GM18520 (cell line): ENCODE measurements at regions not wholly inside any gene's neighbourhood (a gene's known extent, or its start where the extent isn't known, plus 50 kb on each side); places are given as distances from the start of the nearest gene placed in this dataset.

Source experiments
- ATAC-seq: cut with Tn5 transposase; IDR thresholded peaks from one replicate; pipeline ENCODE4 v1.9.1; 2021; ENCODE audit not compliant: unreplicated experiment

DNA sequence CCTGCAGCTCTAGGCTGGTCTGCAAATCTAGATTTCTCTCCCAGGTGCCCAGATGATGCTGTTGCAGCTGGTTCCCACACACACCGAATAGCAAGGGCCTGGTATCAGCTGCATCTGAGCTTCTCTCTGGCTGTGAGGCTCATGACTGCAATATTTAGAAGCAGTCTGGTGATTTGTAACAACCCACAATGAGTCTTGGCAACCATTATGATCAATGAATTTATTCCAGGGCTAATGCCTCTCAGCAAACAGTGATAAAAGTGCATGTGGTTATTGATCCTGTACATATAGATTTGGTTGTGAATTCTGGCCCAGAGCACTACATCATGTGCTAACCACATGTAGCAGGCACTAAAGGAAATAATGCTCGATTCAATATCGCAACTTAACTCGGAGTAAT, 114.3 kb downstream of the ASCL4 start:
- no peak for ATAC-seq

DNA sequence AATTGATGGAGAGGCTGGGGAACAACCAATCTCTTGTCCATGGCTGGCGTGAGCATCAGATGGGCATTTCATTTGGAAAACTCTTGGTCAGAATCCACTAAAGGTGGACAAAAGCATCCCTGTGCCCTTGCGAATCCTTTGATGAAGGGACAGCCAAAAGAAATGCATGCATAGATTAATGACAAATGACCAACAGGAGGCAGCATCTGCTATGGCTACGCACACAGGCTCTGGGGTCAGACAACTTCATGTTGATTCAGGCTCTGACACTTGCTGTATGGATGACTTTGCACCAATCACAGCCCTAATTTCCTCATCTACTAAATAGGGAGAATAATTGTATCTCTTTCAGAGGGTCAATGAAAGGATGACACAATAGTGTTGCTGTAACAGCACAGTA, 117.5 kb downstream of the ASCL4 start:
- no peak for ATAC-seq

DNA sequence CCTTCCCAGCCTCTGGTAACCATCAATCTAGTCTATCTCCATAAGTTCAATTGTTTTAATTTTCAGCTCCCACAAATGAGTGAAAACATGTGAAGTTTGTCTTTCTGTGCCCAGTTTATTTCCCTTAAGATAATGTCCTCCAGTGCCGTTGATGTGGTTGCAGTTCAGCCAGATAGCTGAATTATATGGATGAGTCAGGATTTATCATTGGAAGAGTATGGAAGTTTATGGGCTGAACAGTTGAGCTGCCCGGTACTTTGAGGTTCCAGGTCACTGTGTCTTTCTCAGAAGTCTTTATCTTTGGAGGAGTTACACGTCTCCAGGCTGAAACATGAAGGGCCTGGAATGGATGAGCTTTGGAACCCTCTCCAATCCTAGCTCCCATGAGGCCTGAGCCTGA, 120.1 kb downstream of the ASCL4 start:
- no peak for ATAC-seq

DNA sequence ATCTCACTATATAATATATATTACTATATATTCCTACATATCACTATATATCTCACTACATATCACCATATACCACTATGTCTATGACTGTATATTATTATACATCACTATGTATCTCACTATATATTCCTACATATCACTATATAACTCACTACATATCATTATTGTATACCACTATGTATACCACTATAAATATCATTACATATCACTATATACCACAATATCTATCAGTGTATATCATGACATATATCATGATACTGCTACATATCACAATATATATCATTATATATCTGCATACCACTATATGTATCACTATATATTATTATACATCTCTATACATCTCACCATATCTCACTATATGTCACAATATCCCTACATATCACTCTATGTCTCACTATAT, 121.5 kb downstream of the ASCL4 start:
- no peak for ATAC-seq

DNA sequence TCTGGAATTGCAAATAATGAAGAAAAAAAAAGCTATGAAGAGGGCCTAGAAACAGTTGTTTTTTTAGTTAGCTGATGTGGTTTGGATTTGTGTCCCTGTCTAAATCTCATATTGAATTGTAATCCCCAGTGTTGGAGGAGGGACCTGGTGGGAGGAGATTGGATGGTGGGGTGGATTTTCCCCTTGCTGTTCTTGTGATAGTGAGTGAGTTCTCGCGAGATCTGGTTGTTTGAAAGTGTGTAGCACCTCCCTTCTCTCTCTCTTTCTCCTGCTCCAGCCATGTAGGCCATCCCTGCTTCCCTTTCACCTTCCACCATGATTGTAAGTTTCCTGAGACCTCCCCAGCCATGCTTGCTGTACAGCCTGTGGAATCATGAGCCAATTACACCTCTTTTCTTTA, 126.1 kb downstream of the ASCL4 start:
- ATAC-seq, result no peak

DNA sequence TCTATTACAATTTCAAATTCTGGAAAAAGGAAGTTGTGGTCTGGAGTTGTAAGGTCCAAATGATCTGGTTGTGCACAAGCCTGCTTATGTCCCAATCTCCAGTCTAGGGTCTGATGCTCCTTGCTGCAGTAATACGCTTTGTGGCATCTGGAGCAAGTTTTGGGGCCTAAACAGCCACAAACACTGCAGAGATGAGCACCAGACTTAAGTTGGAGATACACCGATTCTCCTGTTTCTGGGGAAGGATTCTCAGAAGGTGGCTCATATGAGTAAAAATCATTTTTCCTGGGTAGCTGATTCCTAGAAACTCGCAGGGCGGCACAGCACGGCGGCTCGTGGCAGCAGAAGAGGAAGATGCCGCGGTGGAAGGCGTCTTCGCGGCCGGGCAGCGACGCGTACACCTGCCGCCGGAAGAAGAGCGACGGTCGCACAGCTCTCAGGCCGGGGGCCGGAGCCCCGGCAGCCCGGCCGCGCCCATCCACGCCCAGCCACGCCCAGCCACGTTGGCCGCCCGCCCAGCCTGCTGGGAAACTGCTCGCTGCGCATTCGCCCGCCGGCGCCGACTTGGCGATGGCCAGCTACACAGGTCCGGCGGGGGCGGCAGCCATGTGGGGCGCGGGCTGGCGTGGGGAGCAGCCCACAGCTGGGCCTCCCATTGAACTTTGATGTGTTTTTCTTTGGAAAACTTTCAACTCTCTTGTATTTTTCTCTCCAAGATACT, 129.0 kb downstream of the ASCL4 start:
- peak; percentile 65 for ATAC-seq

DNA sequence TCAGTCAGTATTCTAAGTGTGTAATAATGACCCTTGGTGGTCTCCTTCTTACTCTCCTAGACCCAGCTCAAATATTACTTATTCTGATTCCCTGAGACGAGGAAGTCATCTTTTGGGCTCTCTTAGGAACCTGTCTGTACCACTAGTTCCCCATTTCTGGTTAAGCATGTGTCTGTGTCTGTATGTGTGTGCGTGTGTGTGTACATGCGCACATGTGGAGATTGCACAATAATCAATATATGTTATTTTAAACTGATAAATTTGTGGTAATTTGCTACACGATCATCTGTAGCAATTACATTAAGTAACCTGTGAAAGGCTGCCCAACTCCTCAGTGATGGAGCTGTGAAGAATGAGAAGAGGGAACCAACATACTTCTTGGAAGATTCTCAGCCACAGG, 132.2 kb downstream of the ASCL4 start:
- no peak for ATAC-seq

DNA sequence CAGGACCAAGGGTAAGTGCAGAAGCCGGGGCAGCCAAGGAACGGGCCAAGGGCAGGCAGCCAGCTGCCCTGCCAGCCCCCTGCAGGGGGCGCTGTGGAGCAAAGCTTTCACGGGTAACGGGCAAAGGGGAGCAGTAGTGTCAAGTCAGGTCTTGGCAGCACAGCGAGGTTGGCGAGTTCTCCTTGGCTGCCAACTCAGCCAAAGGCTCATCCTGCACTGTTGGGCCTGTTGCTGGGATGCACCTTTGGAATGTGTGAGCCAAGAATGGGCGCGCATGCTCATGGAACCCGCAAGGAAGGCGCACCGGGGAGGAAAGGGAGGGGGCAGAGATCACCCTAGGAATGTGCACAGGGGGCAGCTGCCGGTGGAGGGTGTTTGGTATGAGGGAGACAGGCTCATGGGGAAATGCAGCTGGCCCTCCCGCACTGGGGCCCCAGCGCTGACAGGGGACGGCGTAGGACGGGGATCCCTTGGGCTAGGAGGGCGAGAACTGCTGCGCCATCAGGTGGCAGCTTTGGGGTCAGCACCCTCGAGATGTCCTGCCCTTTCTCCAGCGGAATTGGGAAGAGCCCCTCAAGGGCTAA, 138.0 kb downstream of the ASCL4 start:
- ATAC-seq, result no peak

DNA sequence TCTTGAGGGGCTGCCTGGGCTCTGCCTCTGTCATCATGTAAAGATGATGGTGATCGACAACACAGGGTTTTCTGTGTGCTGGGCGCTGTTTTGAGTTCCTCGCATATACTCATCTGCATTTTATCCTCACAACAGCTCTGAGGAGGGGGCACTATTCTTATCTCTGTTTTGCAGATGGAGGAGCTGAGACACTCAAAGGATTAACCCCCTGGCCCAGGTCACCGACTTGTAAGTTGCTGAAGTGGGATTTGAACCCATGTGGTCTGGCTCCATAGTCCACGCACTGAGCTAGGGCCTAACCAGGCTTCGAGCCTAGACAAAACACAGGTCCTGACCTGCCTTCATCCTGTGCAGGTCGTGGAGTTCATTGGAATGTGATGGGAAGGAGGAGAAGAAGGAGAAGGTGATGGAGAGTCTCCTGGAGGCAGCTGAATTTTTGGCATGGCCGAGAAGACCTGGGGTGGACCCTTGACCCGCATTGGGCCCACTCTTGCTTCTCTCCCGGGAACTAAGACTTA, 140.0 kb downstream of the ASCL4 start:
- ATAC-seq, result no peak

DNA sequence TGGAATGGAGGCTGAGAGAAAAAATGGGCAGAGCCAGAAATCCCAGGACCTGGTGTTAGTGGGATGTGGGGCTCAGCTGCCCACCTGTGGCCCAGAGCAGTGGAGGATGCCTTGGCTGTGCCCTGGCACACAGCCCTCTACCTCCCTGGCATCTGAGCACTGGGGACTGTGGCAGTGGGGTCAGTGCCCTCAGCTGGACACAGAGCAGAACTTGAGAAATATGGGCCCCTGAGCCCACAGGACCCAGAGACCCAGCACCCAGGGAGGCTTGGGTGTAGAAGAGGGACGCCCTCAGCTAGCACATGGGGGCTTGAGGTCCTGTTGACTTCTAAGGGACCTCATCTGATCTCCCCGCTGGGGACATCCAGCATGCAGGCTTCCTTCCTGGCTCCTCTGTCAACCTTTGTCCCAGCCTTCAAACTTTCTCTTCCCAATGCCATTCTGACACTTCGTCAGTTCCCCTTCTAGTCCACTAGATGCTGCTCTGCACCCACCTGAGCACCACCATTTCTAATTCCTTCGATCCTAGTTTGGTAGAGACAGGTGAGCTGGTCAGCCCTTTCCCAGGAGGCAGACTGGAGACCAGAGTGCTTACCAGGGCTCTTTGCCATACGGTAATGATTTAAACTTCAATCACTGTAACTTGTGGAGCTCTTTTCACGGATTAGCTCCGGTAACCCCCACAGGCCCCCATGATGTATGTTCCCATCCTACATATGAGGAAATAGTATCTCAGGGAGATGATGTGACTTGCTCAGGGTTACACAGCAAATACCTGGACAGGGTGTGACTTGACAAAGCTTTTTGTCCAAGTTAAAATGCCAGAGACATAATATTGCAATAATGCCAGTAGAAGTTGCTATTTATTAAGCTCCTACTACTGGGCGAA, 143.7 kb downstream of the ASCL4 start:
- ATAC-seq, result no peak

DNA sequence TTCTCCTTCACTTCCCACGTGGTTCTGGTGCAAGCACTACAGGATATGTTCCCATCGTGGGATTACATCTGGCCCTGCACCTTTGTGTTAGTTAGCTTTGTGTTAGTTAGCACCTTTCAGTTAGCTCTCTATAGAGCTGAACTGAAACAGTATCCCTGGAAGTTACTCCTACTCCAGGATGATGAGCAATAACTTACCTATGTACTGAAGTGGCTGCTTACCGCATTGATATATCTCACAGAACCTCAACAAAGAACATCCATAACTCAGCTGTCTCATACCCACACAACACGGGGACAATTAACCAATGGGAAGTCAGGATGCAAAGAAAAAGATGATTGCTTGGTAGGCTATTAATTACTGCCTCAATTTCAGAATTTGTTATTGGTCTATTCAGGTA, 146.6 kb downstream of the ASCL4 start:
- ATAC-seq, result no peak

DNA sequence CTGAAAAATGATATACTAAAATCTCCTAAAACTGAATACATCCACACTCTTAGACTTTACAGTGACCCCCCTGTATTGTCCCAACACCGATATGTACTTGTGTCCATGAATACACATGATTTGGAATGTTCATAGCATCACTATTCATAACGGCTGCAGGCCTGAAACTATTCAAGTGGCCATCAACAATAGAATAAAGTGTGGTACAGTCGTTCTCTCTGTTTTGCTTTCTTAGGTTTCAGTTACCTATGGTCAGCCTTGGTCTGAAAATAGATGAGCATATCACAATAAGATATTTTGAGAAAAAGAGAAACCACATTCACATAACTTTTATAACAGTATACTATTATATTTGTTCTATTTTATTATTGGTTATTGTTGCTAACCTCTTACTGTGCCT, 150.6 kb downstream of the ASCL4 start:
- ATAC-seq, result no peak

DNA sequence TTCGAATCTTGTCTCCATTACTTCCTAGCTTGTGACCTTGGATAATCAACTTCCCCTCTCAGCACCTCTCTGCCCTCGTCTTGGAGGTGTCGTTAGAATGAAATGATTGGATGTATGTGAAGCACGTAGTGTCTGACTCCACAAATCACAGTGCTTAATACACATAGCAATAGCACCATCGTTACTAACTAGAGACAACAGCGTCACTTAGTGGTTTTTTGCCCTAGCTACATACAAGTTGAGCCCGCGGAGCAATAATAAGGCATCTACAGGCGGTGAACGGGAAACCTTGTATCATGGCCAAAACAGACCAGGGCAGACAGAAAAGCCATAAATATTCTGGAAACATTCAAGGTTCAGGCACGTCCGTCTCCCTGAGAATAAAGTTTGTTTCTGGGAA, 154.9 kb downstream of the ASCL4 start:
- ATAC-seq, result no peak

DNA sequence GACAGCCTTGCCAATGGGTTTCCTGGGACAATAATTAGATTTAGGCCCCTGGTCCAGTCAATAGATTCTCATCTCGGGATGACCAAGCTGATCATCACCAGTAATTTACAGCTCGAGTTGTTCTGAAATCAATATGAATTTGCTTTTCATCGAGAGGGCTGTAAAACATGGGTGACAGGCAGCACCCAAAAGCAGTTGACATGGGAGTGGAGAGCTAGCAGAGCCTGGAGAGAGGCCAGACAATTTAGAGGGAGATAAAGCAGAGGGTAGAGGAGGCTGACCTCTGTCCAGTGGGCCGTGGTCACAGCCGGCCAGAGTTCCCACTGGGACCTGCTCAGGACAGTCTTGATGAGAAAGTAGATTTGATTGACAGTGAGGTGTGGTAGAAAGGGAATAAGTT, 157.3 kb downstream of the ASCL4 start:
- no peak for ATAC-seq

DNA sequence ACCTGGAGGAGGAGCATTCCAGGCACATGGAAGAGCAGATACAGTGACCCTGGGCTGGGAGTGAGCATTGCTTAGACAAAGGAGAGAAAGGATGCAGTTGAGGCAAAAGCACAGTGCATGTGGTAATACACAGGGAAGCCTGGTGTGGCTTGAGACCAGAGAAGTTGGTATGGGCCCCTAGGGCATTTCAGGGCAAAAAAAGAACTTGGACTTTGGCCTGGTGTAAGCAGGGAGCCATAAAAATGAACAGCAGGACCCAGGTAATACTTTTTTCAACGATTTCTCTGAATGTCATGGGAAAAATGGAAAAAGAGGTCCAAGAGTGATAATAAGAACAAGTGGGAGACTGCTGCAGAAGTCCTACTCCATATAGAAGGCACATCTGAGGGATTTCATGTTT, 163.9 kb downstream of the ASCL4 start:
- no peak for ATAC-seq

DNA sequence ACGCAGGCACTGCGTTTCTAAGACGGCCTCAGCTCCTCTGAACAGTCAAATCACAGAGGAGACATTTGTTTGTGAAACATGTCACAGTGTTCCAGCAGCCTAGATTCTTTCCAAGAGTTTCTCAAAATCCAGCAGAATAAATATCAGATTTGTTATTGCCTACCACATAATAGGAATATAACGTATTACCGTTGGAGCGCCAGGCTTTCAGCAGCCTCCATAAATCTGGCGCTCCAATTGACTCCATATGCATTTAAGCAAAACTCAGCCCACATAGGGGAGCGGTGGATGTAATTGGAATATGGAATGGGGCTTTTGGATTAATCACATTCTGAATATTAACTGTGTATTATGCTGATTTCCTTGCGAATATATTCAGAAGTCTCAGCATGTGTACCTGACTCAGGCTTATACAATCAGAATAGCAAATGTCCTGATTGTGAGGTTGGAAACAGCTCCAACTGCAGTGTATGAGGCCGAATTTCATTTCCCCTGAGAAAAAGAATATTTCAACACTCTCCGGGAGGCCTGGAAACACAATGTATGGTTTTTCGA, 174.0 kb downstream of the ASCL4 start:
- no peak for ATAC-seq

DNA sequence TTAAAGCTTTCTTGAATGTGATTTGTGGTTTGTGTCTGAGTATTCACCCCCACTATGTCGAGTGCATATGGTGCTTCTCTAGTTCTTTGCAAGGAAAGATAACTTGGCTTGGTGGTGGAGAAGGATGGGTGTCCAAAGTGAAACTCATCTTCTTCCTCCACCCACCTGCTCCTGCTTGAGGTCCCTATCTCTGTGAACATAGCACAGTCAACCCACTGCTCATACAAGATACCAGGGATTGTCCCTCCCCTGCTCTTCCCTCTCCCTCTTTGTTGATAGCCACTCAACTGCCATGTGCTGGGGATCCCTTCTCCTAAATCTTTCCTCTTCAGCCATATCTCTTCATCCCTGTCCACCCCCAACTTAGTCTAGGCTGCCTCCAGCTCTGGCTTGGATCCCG, 176.5 kb downstream of the ASCL4 start:
- no peak for ATAC-seq

DNA sequence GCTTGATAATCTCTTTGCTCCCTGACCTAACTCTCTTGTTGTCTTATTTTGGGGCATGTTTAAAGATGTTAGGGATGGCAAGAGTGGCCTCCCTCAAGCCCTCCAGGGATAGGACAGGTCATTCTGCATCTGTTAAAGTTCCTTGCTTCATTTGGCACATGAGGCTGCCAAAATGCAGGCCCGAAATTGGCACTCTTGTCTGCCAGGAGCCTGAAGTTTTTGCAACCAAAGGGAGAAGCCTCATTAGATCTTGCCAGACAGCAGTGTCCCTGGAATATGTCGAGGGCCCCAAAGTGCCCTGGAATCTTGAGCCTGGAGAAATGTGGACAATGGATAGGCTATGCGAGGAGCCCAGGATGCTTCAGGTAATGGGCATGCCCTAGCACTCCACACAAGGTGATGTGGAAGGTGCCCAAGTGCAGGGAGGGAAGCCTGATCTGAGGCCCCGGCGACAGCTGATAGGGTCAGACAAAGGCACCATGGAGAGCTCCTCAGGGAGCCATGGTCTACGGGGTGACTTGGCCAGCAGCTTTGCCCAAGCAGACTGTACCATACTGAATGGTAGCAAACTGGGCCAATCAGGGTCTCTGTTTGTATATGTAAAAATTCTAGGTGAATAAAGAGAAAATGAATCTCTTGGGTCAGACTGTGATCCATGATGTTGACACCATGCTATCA, 173.0 kb upstream of the WSCD2 start:
- ATAC-seq, result no peak

DNA sequence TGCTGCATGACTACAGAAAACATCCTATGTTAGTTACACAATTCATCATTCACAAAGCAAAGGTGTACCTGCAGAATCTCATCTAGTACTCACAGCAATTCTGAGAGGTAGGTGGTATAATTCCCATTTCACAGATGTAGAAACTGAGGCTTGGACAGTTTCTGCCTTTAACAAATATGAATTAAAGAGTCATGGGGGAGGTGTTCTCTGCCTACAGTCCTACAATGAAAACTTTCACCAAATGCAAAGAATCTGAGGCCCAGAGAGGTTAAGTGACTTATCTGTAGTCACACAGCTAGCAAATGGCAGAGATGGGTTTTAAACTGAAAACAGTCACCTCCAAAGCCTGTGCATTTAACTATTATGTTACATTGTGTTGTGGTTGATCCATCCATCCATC, 171.6 kb upstream of the WSCD2 start:
- no peak for ATAC-seq

DNA sequence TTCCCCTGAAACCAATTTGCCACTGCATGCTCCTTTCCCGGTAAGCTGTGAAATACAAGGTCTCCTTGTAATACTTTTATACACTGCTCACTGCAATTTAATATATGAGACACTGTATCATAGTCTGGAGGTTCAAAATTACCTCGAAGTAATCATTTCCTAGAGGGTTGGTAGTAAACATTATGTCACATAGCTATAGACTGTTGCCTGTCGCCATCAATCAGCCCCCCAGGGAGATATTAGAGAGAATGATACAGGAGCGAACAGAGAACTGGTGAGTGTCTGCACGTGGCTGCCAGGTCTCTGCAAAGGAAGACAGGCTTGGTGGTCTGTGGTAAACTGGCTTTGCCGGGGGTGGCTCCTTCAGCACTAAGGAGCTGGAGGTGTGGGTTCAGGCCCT, 165.5 kb upstream of the WSCD2 start:
- no peak for ATAC-seq

DNA sequence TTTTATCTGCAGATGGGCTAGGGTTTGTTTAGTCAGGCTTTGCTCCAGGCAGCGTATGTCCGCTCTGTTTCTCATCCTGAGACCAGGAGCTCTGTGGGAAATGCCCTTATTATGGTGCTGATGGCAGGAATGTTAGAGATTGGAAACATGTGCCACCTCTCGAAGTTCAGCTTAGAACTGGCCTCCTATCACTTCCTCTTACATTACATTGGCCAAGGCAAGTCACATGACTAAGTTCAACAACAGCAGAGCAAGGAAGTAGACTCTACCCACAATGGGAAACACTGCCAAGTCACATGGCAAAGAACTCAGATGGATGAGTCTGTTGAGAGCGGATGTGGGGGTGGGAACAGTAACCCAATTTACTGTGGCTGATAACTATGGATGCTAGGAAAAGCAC, 161.9 kb upstream of the WSCD2 start:
- no peak for ATAC-seq
